ENCODE measurements at regions not wholly inside any gene's neighbourhood (a gene's known extent, or its start where the extent isn't known, plus 50 kb on each side); places are given as distances from the start of the nearest gene placed in this dataset.

GRCh38 chr4:27187786-27188185 is 327.1 kb downstream of the STIM2 start:
- DNase-seq = no peak

GRCh38 chr4:27189683-27190082 is 329.0 kb downstream of the STIM2 start:
- DNase-seq = no peak

- no peak for DNase-seq
Measured at GRCh38 chr4:27191592-27191991, 331.0 kb downstream of the STIM2 start.

DNA sequence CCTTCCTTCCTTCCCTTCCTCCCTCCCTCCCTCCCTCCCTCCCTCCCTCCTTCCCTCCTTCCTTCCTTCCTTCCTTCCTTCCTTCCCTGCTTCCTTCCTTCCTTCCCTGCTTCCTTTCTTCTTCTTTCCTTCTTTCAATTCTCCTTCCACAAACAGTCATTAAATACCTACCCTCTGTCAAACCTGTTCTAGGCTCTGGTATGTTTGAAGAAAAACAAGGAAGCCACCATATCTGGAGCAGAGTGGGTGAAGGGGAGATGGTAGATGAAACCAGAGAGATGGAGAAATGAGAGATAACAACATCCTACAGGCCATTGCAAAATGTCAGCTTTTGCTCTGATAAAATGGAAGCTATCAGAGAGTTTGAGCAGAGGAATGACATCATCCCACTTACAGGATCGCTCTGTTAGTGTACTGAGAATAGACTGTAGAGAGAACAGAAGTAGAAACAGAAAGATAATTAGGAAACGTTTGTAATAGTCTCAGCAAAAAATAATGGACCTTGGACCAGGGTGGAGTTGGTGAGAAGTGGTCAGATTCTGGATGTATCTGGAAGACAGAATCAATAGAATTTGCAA is 334.0 kb downstream of the STIM2 start:
- no peak for DNase-seq

GRCh38 chr4:27198246-27198645 is 337.6 kb downstream of the STIM2 start:
- DNase-seq = no peak

DNA sequence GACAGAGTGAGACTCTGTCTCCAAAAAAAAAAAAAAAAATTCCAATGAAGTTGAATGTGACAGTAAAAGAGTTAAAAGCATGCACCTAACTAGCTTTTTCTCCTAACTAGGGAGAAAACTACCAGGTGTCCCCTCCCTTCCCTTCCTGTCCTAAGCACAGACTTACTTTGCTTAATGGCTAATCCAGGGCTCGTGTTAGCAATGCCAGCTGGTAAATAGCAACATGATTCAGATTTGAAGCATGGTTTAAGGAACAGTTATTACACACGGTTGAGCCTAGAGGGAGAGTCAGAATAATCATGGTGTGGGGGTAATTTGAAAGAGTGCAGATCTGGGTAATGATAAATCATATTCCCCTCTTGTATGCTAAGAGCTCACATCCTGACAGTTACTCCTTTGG is 338.3 kb downstream of the STIM2 start:
- no peak for DNase-seq

GRCh38 chr4:27206009-27206408 is 345.4 kb downstream of the STIM2 start:
- DNase-seq = no peak

DNA sequence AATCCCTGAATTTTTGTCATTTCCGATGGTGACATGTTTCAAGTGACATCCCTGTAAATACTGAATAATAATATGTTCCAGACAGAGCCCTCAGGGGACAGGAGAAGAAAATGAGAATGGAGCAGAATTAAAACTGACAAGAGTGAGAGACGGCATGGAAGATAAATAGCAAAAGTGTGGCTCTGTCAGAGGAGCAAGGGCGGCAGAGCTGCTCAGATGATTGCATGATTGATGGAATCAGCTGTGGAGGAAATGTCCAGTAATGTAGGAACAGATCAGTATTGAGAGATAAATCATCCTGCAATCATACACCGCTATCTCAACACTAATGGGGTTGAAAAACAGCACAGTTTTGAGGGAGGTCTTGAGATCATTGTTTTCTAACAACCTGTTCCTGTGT is 350.3 kb downstream of the STIM2 start:
- no peak for DNase-seq

DNA sequence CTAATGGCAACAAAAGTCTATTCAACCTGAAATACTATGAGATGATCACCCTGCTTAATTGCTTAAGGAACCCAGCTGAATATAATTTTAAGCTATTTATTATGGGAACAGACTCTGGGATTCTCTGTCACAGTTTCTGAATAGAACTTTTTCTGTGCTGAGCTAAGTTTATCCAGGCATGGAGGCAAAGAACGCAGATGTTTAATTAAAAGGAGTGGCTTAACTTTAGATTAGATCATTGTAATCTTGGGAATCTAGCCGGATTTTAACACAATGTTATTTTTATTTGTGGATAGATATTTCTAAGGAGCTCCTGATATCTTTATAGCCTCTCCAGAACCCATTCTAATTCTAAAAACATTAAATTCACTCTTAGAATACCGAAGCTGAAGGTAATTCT is 353.4 kb downstream of the STIM2 start:
- no peak for DNase-seq

- no peak for DNase-seq
Measured at GRCh38 chr4:27215220-27215826, 354.7 kb downstream of the STIM2 start.

- no peak for DNase-seq
Measured at GRCh38 chr4:27217261-27217769, 356.7 kb downstream of the STIM2 start.

GRCh38 chr4:27218013-27218412 is 357.4 kb downstream of the STIM2 start:
- DNase-seq = no peak

- DNase-seq = no peak
Measured at GRCh38 chr4:27223326-27223725, 362.7 kb downstream of the STIM2 start.

DNA sequence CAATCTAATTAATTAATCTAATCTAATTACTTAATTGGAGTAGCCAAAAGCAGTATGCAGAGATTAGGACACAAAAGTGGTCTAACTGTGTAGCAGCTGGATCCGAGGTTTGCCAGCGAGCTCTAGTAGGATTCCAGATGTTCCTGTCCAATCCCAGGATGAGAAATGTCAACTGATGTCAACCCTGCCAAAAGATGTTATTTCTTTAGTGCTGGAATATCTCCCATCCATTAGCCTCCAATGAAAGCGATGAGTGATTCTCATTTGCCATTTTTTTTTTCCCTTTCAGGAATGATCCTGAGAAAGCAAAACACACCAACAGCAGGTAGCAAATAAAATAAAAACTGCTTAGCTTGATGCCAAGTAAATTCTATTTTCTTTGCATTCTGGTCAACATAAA is 372.9 kb downstream of the STIM2 start:
- no peak for DNase-seq

DNA sequence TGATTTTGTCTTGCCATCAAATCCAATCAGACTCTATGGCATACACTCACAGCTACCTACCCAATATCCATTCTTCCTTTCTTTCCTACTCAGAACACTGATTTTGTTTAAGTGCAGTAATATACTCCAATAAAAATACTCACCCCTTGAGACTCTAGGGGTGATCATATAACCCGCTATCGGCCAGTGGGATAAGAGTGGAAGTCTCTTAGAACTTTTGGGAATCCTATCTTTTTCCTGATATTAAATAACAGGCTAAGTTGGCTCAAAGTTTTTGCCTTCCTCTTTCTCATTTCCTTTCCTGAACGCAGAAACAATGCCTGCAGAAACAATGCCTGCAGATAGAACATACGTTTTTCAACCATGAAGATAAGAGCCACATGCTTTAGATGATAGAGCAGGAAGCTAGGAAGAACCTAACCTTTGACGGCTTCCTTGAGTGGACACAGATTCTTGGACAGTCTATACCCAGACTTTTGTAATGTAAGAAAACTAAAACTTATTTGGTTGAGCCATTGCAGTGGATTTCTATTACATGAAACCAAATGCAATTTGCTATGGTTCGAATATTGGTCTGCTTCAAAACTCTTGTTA is 373.8 kb downstream of the STIM2 start:
- no peak for DNase-seq

GRCh38 chr4:27239641-27240040 is 379.0 kb downstream of the STIM2 start:
- no peak for DNase-seq

DNA sequence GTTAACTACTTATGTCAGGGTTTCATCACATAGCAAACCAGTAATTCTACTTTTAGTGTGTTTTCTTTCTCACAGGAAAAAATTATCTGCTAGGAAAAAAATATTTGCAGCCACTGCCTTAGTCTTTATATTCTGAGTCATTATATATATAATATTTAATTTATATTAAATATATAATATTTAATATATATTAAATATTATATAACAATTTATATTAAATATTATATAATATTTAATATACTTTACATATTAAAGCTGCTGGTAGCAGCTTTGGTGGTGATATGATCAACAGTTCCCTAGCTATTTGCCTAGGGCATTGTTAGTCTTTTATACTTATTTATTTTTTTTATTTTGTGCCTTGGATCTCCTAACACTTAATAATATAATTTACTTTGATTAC is 381.6 kb downstream of the STIM2 start:
- no peak for DNase-seq

DNA sequence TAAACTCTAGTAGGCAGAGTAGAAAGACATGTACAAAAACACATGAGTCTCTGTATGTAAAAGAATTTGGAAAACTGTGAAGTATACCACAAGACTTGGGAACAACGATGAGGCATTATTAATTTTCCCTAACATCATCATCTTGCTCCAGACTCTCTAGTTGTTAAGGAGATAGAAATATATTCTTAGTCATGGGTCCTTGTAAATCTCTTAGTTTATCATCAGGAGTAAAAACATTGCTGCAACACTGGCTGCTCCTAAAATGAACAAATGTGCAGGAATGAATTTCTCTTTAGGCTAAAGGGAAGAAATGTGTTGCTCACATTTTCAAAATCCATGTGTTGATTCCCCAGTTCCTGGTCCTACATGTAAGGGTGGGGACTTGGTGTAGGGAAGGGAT is 384.6 kb downstream of the STIM2 start:
- no peak for DNase-seq

- DNase-seq = no peak
Measured at GRCh38 chr4:27248829-27249228, 388.2 kb downstream of the STIM2 start.

GRCh38 chr4:27251771-27252170 is 391.1 kb downstream of the STIM2 start:
- no peak for DNase-seq

GRCh38 chr4:27267339-27267969 is 406.8 kb downstream of the STIM2 start:
- no peak for DNase-seq

- no peak for DNase-seq
Measured at GRCh38 chr4:27267970-27268355, 407.3 kb downstream of the STIM2 start.

GRCh38 chr4:27270435-27270834 is 409.8 kb downstream of the STIM2 start:
- DNase-seq = no peak

GRCh38 chr4:27271555-27271954 is 410.9 kb downstream of the STIM2 start:
- no peak for DNase-seq
